ENCODE measurements at regions not wholly inside any gene's neighbourhood (a gene's known extent, or its start where the extent isn't known, plus 50 kb on each side); places are given as distances from the start of the nearest gene placed in this dataset.
"Not testable (repeated sequence)": the region's sequence is repeated elsewhere in the genome, so short reads cannot be mapped to it uniquely, and the experiment has no call there.

GRCh38 chr14:83867566-83868225, 1662.2 kb upstream of the FLRT2 start:
- no peak for DNase-seq (ENCODE audit: low read depth, low spot score)

GRCh38 chr14:83870546-83871270, 1659.2 kb upstream of the FLRT2 start:
- no peak for DNase-seq (ENCODE audit: low read depth, low spot score)

GRCh38 chr14:83873669-83874068, 1656.3 kb upstream of the FLRT2 start:
- DNase-seq (ENCODE audit: low read depth, low spot score), result no peak

GRCh38 chr14:83874662-83875061, 1655.3 kb upstream of the FLRT2 start:
- no peak for DNase-seq (ENCODE audit: low read depth, low spot score)

GRCh38 chr14:83883732-83884131, 1646.2 kb upstream of the FLRT2 start:
- no peak for DNase-seq (ENCODE audit: low read depth, low spot score)

- no peak for DNase-seq (ENCODE audit: low read depth, low spot score)
These were observed 1644.1 kb upstream of the FLRT2 start for GRCh38 chr14:83885837-83886293.

- no peak for DNase-seq (ENCODE audit: low read depth, low spot score)
These were observed 1642.1 kb upstream of the FLRT2 start for GRCh38 chr14:83887866-83888265.

- no peak for DNase-seq (ENCODE audit: low read depth, low spot score)
These were observed 1636.5 kb upstream of the FLRT2 start for GRCh38 chr14:83893447-83893846.

- no peak for DNase-seq (ENCODE audit: low read depth, low spot score)
These were observed 1635.4 kb upstream of the FLRT2 start for GRCh38 chr14:83894568-83894967.

GRCh38 chr14:83898558-83898957, 1631.4 kb upstream of the FLRT2 start:
- not testable (repeated sequence) for DNase-seq (ENCODE audit: low read depth, low spot score)

GRCh38 chr14:83899706-83900105, 1630.2 kb upstream of the FLRT2 start:
- DNase-seq (ENCODE audit: low read depth, low spot score), result no peak

- no peak for DNase-seq (ENCODE audit: low read depth, low spot score)
These were observed 1624.8 kb upstream of the FLRT2 start for GRCh38 chr14:83905157-83905556.

- no peak for DNase-seq (ENCODE audit: low read depth, low spot score)
These were observed 1621.5 kb upstream of the FLRT2 start for GRCh38 chr14:83908419-83908818.

- DNase-seq (ENCODE audit: low read depth, low spot score), result no peak
These were observed 1620.4 kb upstream of the FLRT2 start for GRCh38 chr14:83909507-83909906.

GRCh38 chr14:83912032-83912642, 1617.8 kb upstream of the FLRT2 start:
- DNase-seq (ENCODE audit: low read depth, low spot score), result no peak

- DNase-seq (ENCODE audit: low read depth, low spot score), result no peak
These were observed 1616.5 kb upstream of the FLRT2 start for GRCh38 chr14:83913476-83913875.

- no peak for DNase-seq (ENCODE audit: low read depth, low spot score)
These were observed 1611.4 kb upstream of the FLRT2 start for GRCh38 chr14:83918546-83918945.

GRCh38 chr14:83919675-83920074, 1610.3 kb upstream of the FLRT2 start:
- DNase-seq (ENCODE audit: low read depth, low spot score), result not testable (repeated sequence)

GRCh38 chr14:83923842-83924241, 1606.1 kb upstream of the FLRT2 start:
- no peak for DNase-seq (ENCODE audit: low read depth, low spot score)

- DNase-seq (ENCODE audit: low read depth, low spot score), result no peak
These were observed 1605.7 kb upstream of the FLRT2 start for GRCh38 chr14:83924259-83924658.

GRCh38 chr14:83940253-83940652, 1589.7 kb upstream of the FLRT2 start:
- DNase-seq (ENCODE audit: low read depth, low spot score), result no peak

- DNase-seq (ENCODE audit: low read depth, low spot score), result no peak
These were observed 1571.6 kb upstream of the FLRT2 start for GRCh38 chr14:83958359-83958758.
